ENCODE measurements at regions not wholly inside any gene's neighbourhood (a gene's known extent, or its start where the extent isn't known, plus 50 kb on each side); places are given as distances from the start of the nearest gene placed in this dataset.

DNA sequence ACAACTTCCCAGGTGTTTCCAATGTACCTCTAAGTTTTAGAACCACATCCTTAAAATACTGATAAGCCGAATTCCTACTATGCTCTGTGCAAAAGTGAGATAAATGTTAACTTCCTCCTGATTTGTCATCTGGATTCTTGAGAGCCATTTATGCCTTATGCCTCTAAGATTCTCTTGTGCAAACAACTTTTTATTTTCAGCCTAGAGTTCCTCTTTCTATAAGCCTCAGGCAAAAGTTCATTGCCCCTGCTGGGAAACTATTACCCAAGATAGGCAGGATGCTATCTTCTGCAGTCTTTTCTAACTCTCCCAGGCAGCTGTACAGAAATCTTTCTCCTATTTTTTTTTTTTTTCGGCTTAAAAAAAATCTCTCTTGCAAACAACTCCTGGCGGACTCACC lies 216.1 kb downstream of the KCNJ3 start:
- no peak for DNase-seq (ENCODE audit: low read depth in 2 of 2)

DNA sequence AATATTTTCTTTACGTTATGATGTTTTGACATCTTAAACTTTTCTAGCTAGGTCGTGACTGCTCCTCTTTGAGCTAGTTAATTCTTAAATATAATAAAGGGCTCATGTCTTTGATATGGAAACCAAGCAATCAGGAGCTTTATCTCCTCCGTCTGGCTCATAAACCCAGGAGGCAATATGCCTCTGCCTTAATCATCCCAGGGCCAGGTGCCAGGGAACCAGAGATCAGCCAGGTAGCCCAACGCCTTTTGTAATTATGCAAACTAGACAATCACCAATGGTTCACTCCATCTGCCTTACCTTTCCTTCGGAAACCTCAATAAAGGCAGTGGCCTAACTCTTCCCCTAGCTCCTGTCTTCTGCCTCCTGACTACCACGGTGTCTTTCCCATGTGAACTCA lies 213.7 kb downstream of the KCNJ3 start:
- no peak for DNase-seq (ENCODE audit: low read depth in 2 of 2)

GRCh38 chr2:154911729-154912128 lies 213.2 kb downstream of the KCNJ3 start:
- DNase-seq (ENCODE audit: low read depth in 2 of 2), result no peak

GRCh38 chr2:154910701-154911100 lies 212.2 kb downstream of the KCNJ3 start:
- no peak for DNase-seq (ENCODE audit: low read depth in 2 of 2)

DNA sequence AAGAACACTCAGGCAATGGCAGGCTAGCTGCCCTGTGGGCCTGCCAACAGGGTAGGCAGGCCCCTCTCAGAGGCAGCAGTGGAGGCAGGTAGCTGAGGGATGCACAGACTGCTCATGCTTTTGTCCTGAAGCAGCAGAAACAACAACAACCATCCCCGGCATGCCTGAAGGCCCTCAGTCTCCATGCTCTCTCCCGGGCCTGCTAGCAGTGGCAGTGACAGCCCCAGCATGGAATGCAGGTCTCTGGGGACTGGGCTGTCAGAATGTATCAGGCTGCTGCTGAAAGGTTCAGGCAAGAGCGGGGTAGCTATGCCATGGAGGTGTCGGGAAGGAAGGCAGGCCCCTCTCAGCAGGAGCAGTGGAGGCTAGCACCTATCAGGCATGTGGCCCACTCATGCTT lies 209.8 kb downstream of the KCNJ3 start:
- no peak for DNase-seq (ENCODE audit: low read depth in 2 of 2)

Measured in lung microvascular endothelial cell (primary cell).